H1 (cell line): ENCODE measurements at regions not wholly inside any gene's neighbourhood (a gene's known extent, or its start where the extent isn't known, plus 50 kb on each side); places are given as distances from the start of the nearest gene placed in this dataset.

Experiments
- CTCF ChIA-PET: fragments of 300-600 bp; sonication (Branson Sonifier 250); formaldehyde crosslinking; loops from one replicate; lab custom pipeline; 2021; ENCODE audit not compliant: partially characterized antibody; lab: Charles Lee
- POLR2A ChIA-PET: fragments of 300-600 bp; sonication (Branson Sonifier 250); formaldehyde crosslinking; loops from one replicate; lab custom pipeline; 2021; ENCODE audit warnings: inconsistent platforms; ENCODE audit not compliant: partially characterized antibody; lab: Charles Lee
- DNase-seq, 2 experiments: peaks; one replicate each; pipeline versions ENCODE4 v3.0.0 to v3.0.0-alpha.2; 2010 to 2022; ENCODE audit warnings: low spot score in 2 of 2, low read depth in 1 of 2, mixed read lengths in 1 of 2
- FAIRE-seq: peaks from 2 replicates; lab custom pipeline; 2011; peaks lifted over from hg19 to GRCh38; lab: Jason Lieb, UNC
- H2AFZ ChIP-seq: 2 replicates; pipeline ENCODE4 v1.8.1; 2012; ENCODE audit warnings: low read length, inconsistent platforms
- H2AK5ac ChIP-seq: 2 replicates; pipeline ENCODE4 v1.6.1; 2013; ENCODE audit warnings: low read depth, low read length
- H2BK120ac ChIP-seq: replicated peaks from 2 replicates; pipeline ENCODE3; 2013; ENCODE audit warnings: low read depth, low read length, inconsistent platforms
- H2BK12ac ChIP-seq: 2 replicates; pipeline ENCODE4 v1.6.1; 2013; ENCODE audit warnings: low read depth, low read length
- H2BK15ac ChIP-seq: 2 replicates; pipeline ENCODE4 v1.6.1; 2013; ENCODE audit warnings: low read length
- H2BK20ac ChIP-seq: 2 replicates; pipeline ENCODE4 v1.6.1; 2013; ENCODE audit warnings: low read length
- H2BK5ac ChIP-seq: 2 replicates; pipeline ENCODE4 v1.6.1; 2013; ENCODE audit warnings: low read depth, low read length
- H3K14ac ChIP-seq: 2 replicates; pipeline ENCODE4 v1.6.1; 2013; ENCODE audit warnings: inconsistent platforms; ENCODE audit not compliant: insufficient read length
- H3K18ac ChIP-seq: 2 replicates; pipeline ENCODE4 v1.6.1; 2013; ENCODE audit warnings: low read length; ENCODE audit errors: extremely low read depth
- H3K23ac ChIP-seq: 2 replicates; pipeline ENCODE4 v1.6.1; 2013; ENCODE audit warnings: inconsistent platforms; ENCODE audit not compliant: insufficient read length
- H3K23me2 ChIP-seq: 2 replicates; pipeline ENCODE4 v1.6.1; 2013; ENCODE audit warnings: low read depth, low read length
- H3K27ac ChIP-seq: 2 replicates; pipeline ENCODE4 v1.6.1; 2011; ENCODE audit warnings: low read depth, low read length, inconsistent platforms
- H3K27me3 ChIP-seq, 4 experiments: replicated peaks in 1 of 4; 1 replicate in 1 of 4; 2 replicates in 3 of 4; pipeline versions ENCODE4 v1.6.1 to v1.8.1; 2011 to 2013; ENCODE audit warnings: low read length in 3 of 4, mild to moderate bottlenecking in 3 of 4, inconsistent platforms in 2 of 4, mixed read lengths in 2 of 4, moderate library complexity in 1 of 4; ENCODE audit not compliant: control insufficient read depth in 3 of 4, insufficient read depth in 3 of 4; ENCODE audit errors: extremely low read depth in 1 of 4
- H3K36me3 ChIP-seq, 4 experiments: 2 replicates each; pipeline versions ENCODE4 v1.6.1 to v1.8.1; 2011 to 2013; ENCODE audit warnings: mild to moderate bottlenecking in 4 of 4, low read length in 3 of 4, moderate library complexity in 2 of 4, control low read depth in 1 of 4, inconsistent platforms in 1 of 4; ENCODE audit not compliant: insufficient read depth in 4 of 4, control insufficient read depth in 2 of 4
- H3K4ac ChIP-seq: replicated peaks from 2 replicates; pipeline ENCODE3; 2013; ENCODE audit warnings: low read length, low read depth, mixed read lengths, inconsistent platforms; ENCODE audit not compliant: insufficient read length
- H3K4me1 ChIP-seq, 4 experiments: replicated peaks in 1 of 4; 1 replicate in 1 of 4; 2 replicates in 3 of 4; pipeline versions ENCODE4 v1.6.1 to v1.8.1; 2011 to 2013; ENCODE audit warnings: low read length in 3 of 4, inconsistent platforms in 2 of 4, mixed read lengths in 1 of 4; ENCODE audit not compliant: insufficient read depth in 4 of 4, control insufficient read depth in 3 of 4
- H3K4me2 ChIP-seq, 2 experiments: 2 replicates each; pipeline versions ENCODE4 v1.6.1 to v1.8.1; 2011 to 2013; ENCODE audit warnings: low read depth in 2 of 2, low read length in 2 of 2, control low read depth in 1 of 2, inconsistent platforms in 1 of 2, mild to moderate bottlenecking in 1 of 2; ENCODE audit not compliant: insufficient read depth in 1 of 2
- H3K4me3 ChIP-seq, 4 experiments: fragments of 200-600, 300-600 bp in 1 of 4; sonication (generic), shearing (Covaris generic), sonication (Bioruptor Twin) in 1 of 4; 2 replicates each; pipeline versions ENCODE4 v1.5.1 to v1.8.1; 2011 to 2016; ENCODE audit warnings: low read length in 4 of 4, low read depth in 3 of 4, control low read depth in 2 of 4, inconsistent platforms in 2 of 4, mild to moderate bottlenecking in 2 of 4, mixed read lengths in 1 of 4, moderate library complexity in 1 of 4; ENCODE audit not compliant: insufficient read depth in 2 of 4; ENCODE audit errors: extremely low read depth in 1 of 4
- H3K56ac ChIP-seq: replicated peaks from 2 replicates; pipeline ENCODE3; 2013; ENCODE audit warnings: low read depth, mild to moderate bottlenecking, mixed read lengths, low read length, inconsistent platforms; ENCODE audit not compliant: insufficient read length
- H3K79me1 ChIP-seq: 2 replicates; pipeline ENCODE4 v1.6.1; 2013; ENCODE audit warnings: low read depth, low read length, control low read depth
- H3K79me2 ChIP-seq, 2 experiments: 2 replicates each; pipeline versions ENCODE4 v1.6.1 to v1.8.1; 2012 to 2013; ENCODE audit warnings: low read length in 2 of 2, mild to moderate bottlenecking in 2 of 2, inconsistent platforms in 1 of 2; ENCODE audit not compliant: insufficient read depth in 2 of 2, control insufficient read depth in 1 of 2
- H3K9ac ChIP-seq, 4 experiments: replicated peaks in 1 of 4; 1 replicate in 1 of 4; 2 replicates in 3 of 4; pipeline versions ENCODE4 v1.6.1 to v1.8.1; 2011 to 2013; ENCODE audit warnings: low read depth in 3 of 4, low read length in 3 of 4, control low read depth in 2 of 4, mild to moderate bottlenecking in 2 of 4, moderate library complexity in 2 of 4, inconsistent platforms in 1 of 4; ENCODE audit errors: extremely low read depth in 1 of 4
- H3K9me3 ChIP-seq, 2 experiments: 2 replicates each; pipeline versions ENCODE4 v1.6.1 to v1.8.1; 2012 to 2013; ENCODE audit warnings: mild to moderate bottlenecking in 2 of 2, moderate library complexity in 2 of 2, control low read depth in 1 of 2, inconsistent platforms in 1 of 2, low read depth in 1 of 2, low read length in 1 of 2, mixed read lengths in 1 of 2; ENCODE audit not compliant: insufficient read depth in 2 of 2
- H4K20me1 ChIP-seq, 2 experiments: replicated peaks in 1 of 2; 2 replicates each; pipeline versions ENCODE3 to v1.8.1; 2011 to 2013; ENCODE audit warnings: inconsistent platforms in 2 of 2, low read length in 2 of 2, mild to moderate bottlenecking in 1 of 2; ENCODE audit not compliant: insufficient read depth in 2 of 2, control insufficient read depth in 1 of 2
- H4K5ac ChIP-seq: 2 replicates; pipeline ENCODE4 v1.6.1; 2013; ENCODE audit warnings: low read length, low read depth, mixed read lengths, inconsistent platforms; ENCODE audit not compliant: insufficient read length
- H4K8ac ChIP-seq: 2 replicates; pipeline ENCODE4 v1.8.0; 2013; ENCODE audit warnings: mild to moderate bottlenecking, moderate library complexity, low read length, inconsistent platforms; ENCODE audit not compliant: insufficient read depth; ENCODE audit errors: extremely low read depth
- H4K91ac ChIP-seq: replicated peaks from 2 replicates; pipeline ENCODE3; 2013; ENCODE audit warnings: low read length, mixed read lengths, inconsistent platforms; ENCODE audit not compliant: insufficient read length
- CBX8 ChIP-seq: fragments of 300-800, 300-1000 bp; sonication (generic); IDR thresholded peaks from 2 replicates; pipeline ENCODE4 v1.7.1; 2016; ENCODE audit warnings: low read depth, low read length, borderline replicate concordance
- CHD1 ChIP-seq: IDR thresholded peaks from 2 replicates; pipeline ENCODE4 v1.6.1; 2012; ENCODE audit warnings: low read depth, low read length, improper control_type of control experiment
- CTBP2 ChIP-seq: IDR thresholded peaks from 2 replicates; pipeline ENCODE4 v1.7.0; 2011; ENCODE audit warnings: borderline replicate concordance, mild to moderate bottlenecking, moderate library complexity, mixed read lengths, low read length; ENCODE audit not compliant: insufficient read depth, insufficient read length
- CTCF ChIP-seq, 3 experiments: IDR thresholded peaks; 1 replicate in 2 of 3; 2 replicates in 1 of 3; pipeline versions ENCODE4 v1.5.1 to v1.6.1; 2011; ENCODE audit warnings: low read length in 3 of 3, mild to moderate bottlenecking in 3 of 3, inconsistent platforms in 2 of 3, low read depth in 1 of 3, moderate library complexity in 1 of 3; ENCODE audit not compliant: insufficient read depth in 1 of 3; ENCODE audit errors: control extremely low read depth in 1 of 3
- NANOG ChIP-seq: IDR thresholded peaks from 2 replicates; pipeline ENCODE4 v1.6.1; 2011; ENCODE audit warnings: low read length, low read depth, mild to moderate bottlenecking, inconsistent platforms; ENCODE audit not compliant: insufficient read depth, poor library complexity, severe bottlenecking
- POLR2A ChIP-seq, 2 experiments: IDR thresholded peaks; 1 replicate in 1 of 2; 2 replicates in 1 of 2; pipeline ENCODE4 v1.6.1; 2011; ENCODE audit warnings: low read depth in 2 of 2, low read length in 2 of 2, mild to moderate bottlenecking in 2 of 2; ENCODE audit errors: control extremely low read depth in 1 of 2
- POU5F1 ChIP-seq: IDR thresholded peaks from 2 replicates; pipeline ENCODE4 v1.6.1; 2011; ENCODE audit warnings: low read depth, mild to moderate bottlenecking, low read length, moderate library complexity
- RAD21 ChIP-seq, 2 experiments: IDR thresholded peaks in 1 of 2; conservative IDR thresholded peaks in 1 of 2; 2 replicates each; pipeline ENCODE4 v1.6.1; 2011; ENCODE audit warnings: low read depth in 2 of 2, low read length in 2 of 2, improper control_type of control experiment in 1 of 2, inconsistent platforms in 1 of 2, mild to moderate bottlenecking in 1 of 2, moderate library complexity in 1 of 2
- RFX5 ChIP-seq: IDR thresholded peaks from 2 replicates; pipeline ENCODE4 v1.6.1; 2011; ENCODE audit warnings: low read depth, low read length, improper control_type of control experiment, borderline replicate concordance
- SUZ12 ChIP-seq: fragments of 200-600 bp; sonication (generic); IDR thresholded peaks from 2 replicates; pipeline ENCODE4 v1.6.1; 2012; ENCODE audit warnings: mild to moderate bottlenecking, inconsistent platforms, low read length, moderate library complexity, mixed read lengths
- TAF1 ChIP-seq: IDR thresholded peaks from 2 replicates; pipeline ENCODE4 v1.6.1; 2011; ENCODE audit warnings: mild to moderate bottlenecking, low read depth, low read length
- TAF7 ChIP-seq: optimal IDR thresholded peaks from 2 replicates; pipeline ENCODE3; 2011; ENCODE audit warnings: low read depth, mild to moderate bottlenecking, inconsistent platforms, low read length, moderate library complexity, borderline replicate concordance
- TCF12 ChIP-seq: IDR thresholded peaks from 2 replicates; pipeline ENCODE4 v1.6.1; 2011; ENCODE audit warnings: low read depth, mild to moderate bottlenecking, low read length

GRCh38 chr14:83559721-83560120 lies 1970.2 kb upstream of the FLRT2 start:
- no peak overlapping the region for H2BK12ac ChIP-seq
- FAIRE-seq (no peak), DNase-seq (no peak)
- no peak overlapping the region for H3K4ac ChIP-seq
- no peaks in the 10 kb centered on the region; the same call in 1 of the 2 replicates for H3K23me2 ChIP-seq
- H2BK120ac ChIP-seq = no peak overlapping the region
- no peak overlapping the region for H4K8ac ChIP-seq
- no peak overlapping the region for H4K91ac ChIP-seq
- no peak overlapping the region for H3K56ac ChIP-seq
- H4K5ac ChIP-seq = no peak overlapping the region
- H2AFZ ChIP-seq = no peak overlapping the region
- no peak overlapping the region for H3K9ac ChIP-seq
- POLR2A ChIA-PET = no interaction called here
- H3K14ac ChIP-seq = no peak overlapping the region
- no peaks in the 10 kb centered on the region for H3K79me1 ChIP-seq
- H3K27ac ChIP-seq = no peak overlapping the region
- no peak overlapping the region for H2BK15ac ChIP-seq
- no peak overlapping the region for H3K4me2 ChIP-seq
- peaks cover 0 to 4% of the 10 kb centered on the region in 2 experiments; a peak in 1 of 4 replicates for H3K9me3 ChIP-seq
- H3K79me2 ChIP-seq = no peaks in the 10 kb centered on the region
- H3K4me3 ChIP-seq = no peak overlapping the region
- no peaks in the 10 kb centered on the region for H3K4me1 ChIP-seq
- H3K27me3 ChIP-seq = no peaks in the 10 kb centered on the region
- H3K23ac ChIP-seq = no peak overlapping the region
- no peaks in the 10 kb centered on the region for H3K36me3 ChIP-seq
- CTCF ChIA-PET = no interaction called here
- H2AK5ac ChIP-seq = no peak overlapping the region
- no peak overlapping the region for H2BK5ac ChIP-seq
- H3K18ac ChIP-seq = no peak overlapping the region
- no peak overlapping the region for H2BK20ac ChIP-seq
- H4K20me1 ChIP-seq = no peaks in the 10 kb centered on the region
- TF ChIP-seq SUZ12 = no peak
- no peak for TF ChIP-seq CBX8
- no peak for TF ChIP-seq CHD1
- no peak for TF ChIP-seq TAF7
- no peak for TF ChIP-seq POU5F1
- TF ChIP-seq TCF12 = no peak
- TF ChIP-seq POLR2A (IDR thresholded peaks at IDR 0.05; ENCODE audit: control extremely low read depth in 1 of 2, low read depth in 2 of 2, low read length in 2 of 2) = no peak
- TF ChIP-seq RAD21 (IDR thresholded peaks at IDR 0.05 in 1 of 2, conservative IDR thresholded peaks at IDR 0.05 in 1 of 2; ENCODE audit: low read depth in 2 of 2, low read length in 2 of 2) = no peak
- TF ChIP-seq CTBP2 = no peak
- no peak for TF ChIP-seq RFX5
- TF ChIP-seq TAF1 = no peak
- TF ChIP-seq NANOG = no peak
- TF ChIP-seq CTCF (IDR thresholded peaks at IDR 0.05; ENCODE audit: control extremely low read depth in 1 of 3, insufficient read depth in 1 of 3, low read depth in 1 of 3, low read length in 3 of 3) = no peak
